Adrenal gland (tissue), 9 donors: ENCODE measurements at regions not wholly inside any gene's neighbourhood (a gene's known extent, or its start where the extent isn't known, plus 50 kb on each side); places are given as distances from the start of the nearest gene placed in this dataset.

Experiments
- DNase-seq, 7 donors: peaks; one replicate each; pipeline ENCODE4 v3.0.0-alpha.2; 2019 to 2020
- H3K27ac ChIP-seq, 5 donors: fragments of 200-600 bp; sonication (generic) in 4 of 5; 1 replicate in 3 of 5; 2 replicates in 2 of 5; pipeline versions ENCODE4 v1.5.1 to v1.8.0; 2016 to 2020; ENCODE audit warnings: mild to moderate bottlenecking in 1 of 5
- H3K27me3 ChIP-seq: fragments of 200-600 bp; 2 replicates; pipeline ENCODE4 v1.8.0; 2021
- H3K36me3 ChIP-seq, 2 donors: fragments of 200-600 bp; replicated peaks in 1 of 2; 1 replicate in 1 of 2; 2 replicates in 1 of 2; pipeline versions ENCODE4 v1.5.1 to v1.8.0; 2018 to 2022
- H3K4me1 ChIP-seq, 2 donors: fragments of 200-600 bp; replicated peaks in 1 of 2; 1 replicate in 1 of 2; 2 replicates in 1 of 2; pipeline versions ENCODE4 v1.5.1 to v1.8.0; 2018 to 2021
- H3K4me3 ChIP-seq, 4 donors: fragments of 200-600 bp; sonication (generic) in 3 of 4; one replicate each; pipeline ENCODE4 v1.5.1; 2016 to 2018
- H3K9me3 ChIP-seq, 3 donors: fragments of 200-600 bp; sonication (generic) in 1 of 3; replicated peaks in 1 of 3; 1 replicate in 2 of 3; 2 replicates in 1 of 3; pipeline versions ENCODE4 v1.5.1 to v1.8.0; 2016 to 2021
- CTCF ChIP-seq, 6 experiments: fragments of 450-650 bp in 4 of 6; fragments of 200-600 bp in 2 of 6; sonication (generic) in 1 of 6; IDR thresholded peaks; 1 replicate in 5 of 6; 2 replicates in 1 of 6; pipeline versions ENCODE4 v1.5.1 to v1.8.0; 2016 to 2021; ENCODE audit warnings: antibody characterized with exemption in 6 of 6, mild to moderate bottlenecking in 2 of 6, moderate library complexity in 1 of 6
- POLR2A ChIP-seq, 2 donors: fragments of 450-650 bp; IDR thresholded peaks; one replicate each; pipeline ENCODE4 v1.6.1; 2017; ENCODE audit warnings: antibody characterized with exemption in 2 of 2, mild to moderate bottlenecking in 2 of 2, moderate library complexity in 1 of 2
- WGBS, 4 donors: extraction: QIAGEN DNeasy Blood & Tissue Kit in 2 of 4; methylation state at CpG; one replicate each; pipeline versions ENCODE4 v1.1.5 to v1.1.7; 2013 to 2017; 5-methylcytosine and 5-hydroxymethylcytosine counted together
- intact Hi-C, 2 donors: fragments of 100-400 bp; cut with DNase I; formaldehyde crosslinking; loops; one replicate each; pipeline versions ENCODE4 v1.14.1 to v1.15.0; 2022 to 2023
- donor health status: healthy with polysubstance abuse.
- donor health status: Bipolar disorder and iron deficiency.
- donor health status: DM: yes; HTN: yes; CAD: no.
- donor health status: DM: no; HTN: no; CAD: no.
- donor health status: DM: no; HTN: no; CAD: no.

GRCh38 chr2:4047961-4048891 lies 344.9 kb downstream of the DCDC2C start:
- Histone ChIP-seq H3K4me1 (no peaks in the 10 kb centered on the region), H3K36me3 (no peaks in the 10 kb centered on the region), H3K27me3 (no peaks in the 10 kb centered on the region), H3K9me3 (no peaks in the 10 kb centered on the region), H3K27ac (no peak overlapping the region), H3K4me3 (no peak overlapping the region)
- DNase-seq: no peak
- intact Hi-C loops: no loop called here
- TF ChIP-seq CTCF (IDR thresholded peaks at IDR 0.05) (no peak), POLR2A (IDR thresholded peaks at IDR 0.05) (no peak)
- 63 to 73% (median 64%) methylated on average over 9 of the region's 9 CpGs for WGBS, 4 donors

- Histone ChIP-seq H3K36me3 (no peaks in the 10 kb centered on the region), H3K4me1 (no peaks in the 10 kb centered on the region), H3K9me3 (no peaks in the 10 kb centered on the region), H3K27me3 (no peaks in the 10 kb centered on the region), H3K27ac (no peak overlapping the region), H3K4me3 (no peak overlapping the region)
- intact Hi-C loops: no loop called here
- DNase-seq: no peak
- 71 to 82% (median 79%) methylated on average over 3 of the region's 3 CpGs for WGBS, 4 donors
- TF ChIP-seq POLR2A (IDR thresholded peaks at IDR 0.05) (no peak), CTCF (IDR thresholded peaks at IDR 0.05) (no peak)
Measured at GRCh38 chr2:4049463-4049862, 346.1 kb downstream of the DCDC2C start.

- H3K4me1 ChIP-seq: no peaks in the 10 kb centered on the region
- 39 to 56% (median 52%) methylated on average over 7 of the region's 7 CpGs for WGBS, 4 donors
Measured at GRCh38 chr2:4053769-4054493, 350.6 kb downstream of the DCDC2C start.

More at GRCh38 chr2:4053769-4054493, 350.6 kb downstream of the DCDC2C start:
- H3K27me3 ChIP-seq: no peaks in the 10 kb centered on the region
- no peak overlapping the region for H3K27ac ChIP-seq
- no peaks in the 10 kb centered on the region for H3K9me3 ChIP-seq
- TF ChIP-seq POLR2A (IDR thresholded peaks at IDR 0.05): no peak
- no peak for TF ChIP-seq CTCF (IDR thresholded peaks at IDR 0.05)
- H3K4me3 ChIP-seq: no peak overlapping the region
- no peak for DNase-seq
- H3K36me3 ChIP-seq: no peaks in the 10 kb centered on the region
- intact Hi-C loops: no loop called here
